Erythroblast (primary cell): ENCODE measurements at regions not wholly inside any gene's neighbourhood (a gene's known extent, or its start where the extent isn't known, plus 50 kb on each side); places are given as distances from the start of the nearest gene placed in this dataset.

Experiments used
- DNase-seq, 2 experiments: peaks; one replicate each; lab custom pipeline; 2025; lab: John Stamatoyannopoulos, UW
- GATA1 ChIP-seq: IDR thresholded peaks from 2 replicates; pipeline ENCODE4 v1.6.1; 2011; ENCODE audit warnings: low read depth, mild to moderate bottlenecking, control low read depth, low read length, moderate library complexity
- POLR2A ChIP-seq: IDR thresholded peaks from 2 replicates; pipeline ENCODE4 v1.6.1; 2011; ENCODE audit warnings: mild to moderate bottlenecking, low read length

GRCh38 chr1:96971849-96972602 lies 250.4 kb downstream of the PTBP2 start:
- TF ChIP-seq POLR2A (no peak), GATA1 (no peak)
- no peak for DNase-seq

- TF ChIP-seq GATA1, result no peak
- TF ChIP-seq POLR2A, result no peak
- no peak for DNase-seq
Measured at GRCh38 chr1:96973605-96974004, 252.0 kb downstream of the PTBP2 start.

- no peak for DNase-seq
- no peak for TF ChIP-seq GATA1
- TF ChIP-seq POLR2A, result no peak
Measured at GRCh38 chr1:96978444-96978843, 256.9 kb downstream of the PTBP2 start.

GRCh38 chr1:96978901-96979300 lies 257.3 kb downstream of the PTBP2 start:
- no peak for DNase-seq
- TF ChIP-seq GATA1 (no peak), POLR2A (no peak)

GRCh38 chr1:96979304-96980268 lies 258.0 kb downstream of the PTBP2 start:
- no peak for TF ChIP-seq GATA1
- no peak for TF ChIP-seq POLR2A
- DNase-seq, result no peak

GRCh38 chr1:96980448-96980847 lies 258.9 kb downstream of the PTBP2 start:
- TF ChIP-seq GATA1 (no peak), POLR2A (no peak)
- DNase-seq, result no peak

GRCh38 chr1:96981181-96981580 lies 259.6 kb downstream of the PTBP2 start:
- DNase-seq, result no peak
- TF ChIP-seq POLR2A (no peak), GATA1 (no peak)

GRCh38 chr1:96982118-96982517 lies 260.5 kb downstream of the PTBP2 start:
- no peak for DNase-seq
- TF ChIP-seq POLR2A (no peak), GATA1 (no peak)

GRCh38 chr1:96983866-96984265 lies 262.3 kb downstream of the PTBP2 start:
- no peak for TF ChIP-seq GATA1
- TF ChIP-seq POLR2A, result no peak
- DNase-seq, result no peak

- no peak for DNase-seq
- TF ChIP-seq POLR2A, result no peak
- no peak for TF ChIP-seq GATA1
Measured at GRCh38 chr1:96987186-96987703, 265.7 kb downstream of the PTBP2 start.

- TF ChIP-seq GATA1, result no peak
- TF ChIP-seq POLR2A, result no peak
Measured at GRCh38 chr1:96989302-96989701, 267.7 kb downstream of the PTBP2 start.

GRCh38 chr1:96990136-96990535 lies 268.6 kb downstream of the PTBP2 start:
- DNase-seq, result no peak
- TF ChIP-seq POLR2A (no peak), GATA1 (no peak)

More at GRCh38 chr1:96989302-96989701, 267.7 kb downstream of the PTBP2 start:
- DNase-seq, result no peak

GRCh38 chr1:96991261-96991660 lies 269.7 kb downstream of the PTBP2 start:
- TF ChIP-seq POLR2A (no peak), GATA1 (no peak)
- DNase-seq, result no peak

- no peak for DNase-seq
- TF ChIP-seq GATA1, result no peak
- no peak for TF ChIP-seq POLR2A
Measured at GRCh38 chr1:96992871-96993270, 271.3 kb downstream of the PTBP2 start.

- TF ChIP-seq POLR2A, result no peak
- TF ChIP-seq GATA1, result no peak
- no peak for DNase-seq
Measured at GRCh38 chr1:96995351-96995750, 273.8 kb downstream of the PTBP2 start.

GRCh38 chr1:96996001-96996400 lies 274.4 kb downstream of the PTBP2 start:
- TF ChIP-seq POLR2A (no peak), GATA1 (no peak)
- no peak for DNase-seq
